Prostate gland (tissue), 2 donors: ENCODE measurements at regions not wholly inside any gene's neighbourhood (a gene's known extent, or its start where the extent isn't known, plus 50 kb on each side); places are given as distances from the start of the nearest gene placed in this dataset.

Experiments
- POLR2A ChIP-seq: fragments of 450-650 bp; IDR thresholded peaks from one replicate; pipeline ENCODE4 v1.6.1; 2016; ENCODE audit warnings: antibody characterized with exemption, mild to moderate bottlenecking
- TF ChIP-seq, protein P1 (sequence below), 4 experiments: fragments of 200-600 bp in 2 of 4; fragments of 450-650 bp in 2 of 4; sonication (generic) in 2 of 4; IDR thresholded peaks; 1 replicate in 3 of 4; 2 replicates in 1 of 4; pipeline ENCODE4 v1.5.1; 2016 to 2019; ENCODE audit warnings: antibody characterized with exemption in 4 of 4, mild to moderate bottlenecking in 2 of 4, moderate library complexity in 2 of 4

DNA sequence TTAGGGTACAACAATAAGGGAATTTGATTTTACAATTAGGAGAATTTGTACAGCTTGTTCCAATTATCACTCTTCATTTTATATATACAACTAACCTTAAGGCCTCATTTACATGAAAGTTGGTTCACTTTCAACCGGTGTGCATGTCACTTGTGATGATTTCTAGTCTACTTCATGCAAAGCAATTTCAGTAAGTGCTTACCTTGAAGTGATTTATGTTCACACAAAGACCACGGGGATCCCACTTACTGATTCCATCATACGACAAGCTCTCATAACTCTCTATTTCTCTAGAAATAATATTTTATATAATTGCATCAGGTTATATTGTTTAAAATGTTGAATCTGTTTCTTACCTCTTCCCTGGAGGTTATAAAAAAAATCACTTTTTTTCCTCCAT is 100.3 kb upstream of the CHODL start:
- TF ChIP-seq, protein P1, sequence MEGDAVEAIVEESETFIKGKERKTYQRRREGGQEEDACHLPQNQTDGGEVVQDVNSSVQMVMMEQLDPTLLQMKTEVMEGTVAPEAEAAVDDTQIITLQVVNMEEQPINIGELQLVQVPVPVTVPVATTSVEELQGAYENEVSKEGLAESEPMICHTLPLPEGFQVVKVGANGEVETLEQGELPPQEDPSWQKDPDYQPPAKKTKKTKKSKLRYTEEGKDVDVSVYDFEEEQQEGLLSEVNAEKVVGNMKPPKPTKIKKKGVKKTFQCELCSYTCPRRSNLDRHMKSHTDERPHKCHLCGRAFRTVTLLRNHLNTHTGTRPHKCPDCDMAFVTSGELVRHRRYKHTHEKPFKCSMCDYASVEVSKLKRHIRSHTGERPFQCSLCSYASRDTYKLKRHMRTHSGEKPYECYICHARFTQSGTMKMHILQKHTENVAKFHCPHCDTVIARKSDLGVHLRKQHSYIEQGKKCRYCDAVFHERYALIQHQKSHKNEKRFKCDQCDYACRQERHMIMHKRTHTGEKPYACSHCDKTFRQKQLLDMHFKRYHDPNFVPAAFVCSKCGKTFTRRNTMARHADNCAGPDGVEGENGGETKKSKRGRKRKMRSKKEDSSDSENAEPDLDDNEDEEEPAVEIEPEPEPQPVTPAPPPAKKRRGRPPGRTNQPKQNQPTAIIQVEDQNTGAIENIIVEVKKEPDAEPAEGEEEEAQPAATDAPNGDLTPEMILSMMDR (IDR thresholded peaks at IDR 0.05): no peak
- no peak for TF ChIP-seq POLR2A
